HepG2 (cell line): ENCODE measurements at regions not wholly inside any gene's neighbourhood (a gene's known extent, or its start where the extent isn't known, plus 50 kb on each side); places are given as distances from the start of the nearest gene placed in this dataset.

Source experiments
- FOXJ3 ChIP-seq: sonication (generic); formaldehyde crosslinking; IDR thresholded peaks from 2 replicates; pipeline ENCODE4 v1.4.0; 2020; ENCODE audit warnings: missing genetic modification reagents, mild to moderate bottlenecking, borderline replicate concordance
- HNF4G ChIP-seq, 2 experiments: sonication (generic) in 1 of 2; formaldehyde crosslinking in 1 of 2; IDR thresholded peaks; 2 replicates each; pipeline versions ENCODE4 v1.4.0 to v1.6.1; 2011 to 2020; ENCODE audit warnings: borderline replicate concordance in 2 of 2, low read depth in 2 of 2, mild to moderate bottlenecking in 2 of 2, low read length in 1 of 2, missing genetic modification reagents in 1 of 2, moderate library complexity in 1 of 2
- HOXA5 ChIP-seq: sonication (generic); formaldehyde crosslinking; IDR thresholded peaks from 2 replicates; pipeline ENCODE4 v1.4.0; 2020; ENCODE audit warnings: missing genetic modification reagents
- MAFG ChIP-seq: sonication (generic); formaldehyde crosslinking; IDR thresholded peaks from 2 replicates; pipeline ENCODE4 v1.5.1; 2020; ENCODE audit warnings: mild to moderate bottlenecking, missing genetic modification reagents
- TSC22D2 ChIP-seq: sonication (generic); formaldehyde crosslinking; IDR thresholded peaks from 2 replicates; pipeline ENCODE4 v1.5.1; 2020; ENCODE audit warnings: missing genetic modification reagents, mild to moderate bottlenecking, borderline replicate concordance
- ZNF562 ChIP-seq: sonication (generic); formaldehyde crosslinking; IDR thresholded peaks from 2 replicates; pipeline ENCODE4 v1.8.0; 2022; ENCODE audit warnings: missing genetic modification reagents, borderline replicate concordance
- TF ChIP-seq, protein P1 (sequence below): sonication (generic); formaldehyde crosslinking; IDR thresholded peaks from 2 replicates; pipeline ENCODE4 v1.8.1; 2023; ENCODE audit warnings: mild to moderate bottlenecking, inconsistent platforms, moderate library complexity, missing genetic modification reagents, borderline replicate concordance
- TF ChIP-seq, protein P2 (sequence below): sonication (generic); formaldehyde crosslinking; IDR thresholded peaks from 2 replicates; pipeline ENCODE4 v1.5.0; 2020; ENCODE audit warnings: mild to moderate bottlenecking, missing genetic modification reagents, moderate library complexity
- TF ChIP-seq, protein P3 (sequence below): sonication (generic); formaldehyde crosslinking; IDR thresholded peaks from 2 replicates; pipeline ENCODE4 v1.8.0; 2023; ENCODE audit warnings: mild to moderate bottlenecking, missing genetic modification reagents

DNA sequence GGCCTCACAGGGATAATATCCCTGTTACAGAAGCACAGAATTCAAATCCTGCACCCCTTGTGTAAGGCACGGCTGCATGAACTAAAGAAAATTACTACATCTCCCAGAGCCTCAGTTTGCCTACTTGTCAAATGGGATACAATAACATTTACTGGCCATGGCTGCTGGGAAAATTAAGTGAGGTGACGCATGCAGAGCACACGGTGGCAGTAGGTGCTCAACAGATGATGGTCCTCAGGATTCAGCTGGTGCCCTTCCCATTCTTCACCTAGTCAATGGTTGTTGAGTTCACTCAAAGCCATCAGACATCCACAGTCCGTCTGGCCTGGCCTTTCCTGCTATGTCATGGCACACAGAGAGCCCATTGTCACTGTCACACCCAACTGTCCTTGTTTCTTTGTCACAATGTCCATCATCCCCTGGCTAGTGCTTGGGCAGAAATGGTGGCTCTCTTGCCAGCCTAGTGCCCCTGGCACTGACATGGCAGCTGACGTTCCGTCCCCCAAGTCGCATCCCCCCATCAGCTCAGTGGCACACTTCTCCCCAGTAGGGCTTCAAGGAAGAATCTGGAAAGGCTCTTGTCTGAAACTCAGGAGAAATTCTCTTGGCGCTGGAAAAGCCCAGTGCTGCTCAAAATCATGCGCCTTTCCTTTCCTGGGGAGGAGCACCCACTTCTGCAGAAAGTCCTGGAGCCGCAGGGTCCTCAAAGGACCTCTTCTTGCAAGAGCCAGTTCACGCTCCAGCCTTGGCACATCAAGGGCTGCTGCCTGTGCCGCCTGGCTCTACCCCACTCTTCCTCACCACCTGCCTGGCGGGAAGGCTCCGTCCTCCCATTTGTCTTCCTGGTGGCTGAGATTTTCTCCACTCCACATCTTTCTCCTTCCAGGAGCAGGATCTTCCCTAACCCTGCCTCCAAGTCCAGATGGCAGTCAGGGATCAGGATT is 55.9 kb upstream of the SLC66A3 start:
- TF ChIP-seq FOXJ3 (CRISPR knock-in tag), result no peak
- TF ChIP-seq MAFG (CRISPR knock-in tag), result no peak
- TF ChIP-seq, protein P1, sequence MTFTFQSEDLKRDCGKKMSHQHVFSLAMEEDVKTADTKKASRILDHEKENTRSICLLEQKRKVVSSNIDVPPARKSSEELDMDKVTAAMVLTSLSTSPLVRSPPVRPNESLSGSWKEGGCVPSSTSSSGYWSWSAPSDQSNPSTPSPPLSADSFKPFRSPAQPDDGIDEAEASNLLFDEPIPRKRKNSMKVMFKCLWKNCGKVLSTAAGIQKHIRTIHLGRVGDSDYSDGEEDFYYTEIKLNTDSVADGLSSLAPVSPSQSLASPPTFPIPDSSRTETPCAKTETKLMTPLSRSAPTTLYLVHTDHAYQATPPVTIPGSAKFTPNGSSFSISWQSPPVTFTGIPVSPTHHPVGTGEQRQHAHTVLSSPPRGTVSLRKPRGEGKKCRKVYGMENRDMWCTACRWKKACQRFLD (CRISPR knock-in tag), result no peak
- no peak for TF ChIP-seq ZNF562
- TF ChIP-seq, protein P2, sequence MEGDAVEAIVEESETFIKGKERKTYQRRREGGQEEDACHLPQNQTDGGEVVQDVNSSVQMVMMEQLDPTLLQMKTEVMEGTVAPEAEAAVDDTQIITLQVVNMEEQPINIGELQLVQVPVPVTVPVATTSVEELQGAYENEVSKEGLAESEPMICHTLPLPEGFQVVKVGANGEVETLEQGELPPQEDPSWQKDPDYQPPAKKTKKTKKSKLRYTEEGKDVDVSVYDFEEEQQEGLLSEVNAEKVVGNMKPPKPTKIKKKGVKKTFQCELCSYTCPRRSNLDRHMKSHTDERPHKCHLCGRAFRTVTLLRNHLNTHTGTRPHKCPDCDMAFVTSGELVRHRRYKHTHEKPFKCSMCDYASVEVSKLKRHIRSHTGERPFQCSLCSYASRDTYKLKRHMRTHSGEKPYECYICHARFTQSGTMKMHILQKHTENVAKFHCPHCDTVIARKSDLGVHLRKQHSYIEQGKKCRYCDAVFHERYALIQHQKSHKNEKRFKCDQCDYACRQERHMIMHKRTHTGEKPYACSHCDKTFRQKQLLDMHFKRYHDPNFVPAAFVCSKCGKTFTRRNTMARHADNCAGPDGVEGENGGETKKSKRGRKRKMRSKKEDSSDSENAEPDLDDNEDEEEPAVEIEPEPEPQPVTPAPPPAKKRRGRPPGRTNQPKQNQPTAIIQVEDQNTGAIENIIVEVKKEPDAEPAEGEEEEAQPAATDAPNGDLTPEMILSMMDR (CRISPR knock-in tag), result peak; percentile 42
- TF ChIP-seq HOXA5 (CRISPR knock-in tag), result no peak
- TF ChIP-seq, protein P3, sequence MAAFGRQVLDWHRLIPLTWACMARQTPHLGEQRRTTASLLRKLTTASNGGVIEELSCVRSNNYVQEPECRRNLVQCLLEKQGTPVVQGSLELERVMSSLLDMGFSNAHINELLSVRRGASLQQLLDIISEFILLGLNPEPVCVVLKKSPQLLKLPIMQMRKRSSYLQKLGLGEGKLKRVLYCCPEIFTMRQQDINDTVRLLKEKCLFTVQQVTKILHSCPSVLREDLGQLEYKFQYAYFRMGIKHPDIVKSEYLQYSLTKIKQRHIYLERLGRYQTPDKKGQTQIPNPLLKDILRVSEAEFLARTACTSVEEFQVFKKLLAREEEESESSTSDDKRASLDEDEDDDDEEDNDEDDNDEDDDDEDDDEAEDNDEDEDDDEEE (CRISPR knock-in tag), result no peak
- no peak for TF ChIP-seq HNF4G (IDR thresholded peaks at IDR 0.05; ENCODE audit: borderline replicate concordance, low read depth, low read length)
- no peak for TF ChIP-seq HNF4G (CRISPR knock-in tag; IDR thresholded peaks at IDR 0.05; ENCODE audit: borderline replicate concordance, low read depth)
- TF ChIP-seq TSC22D2, result no peak
